ENCODE measurements at regions not wholly inside any gene's neighbourhood (a gene's known extent, or its start where the extent isn't known, plus 50 kb on each side); places are given as distances from the start of the nearest gene placed in this dataset.

DNA sequence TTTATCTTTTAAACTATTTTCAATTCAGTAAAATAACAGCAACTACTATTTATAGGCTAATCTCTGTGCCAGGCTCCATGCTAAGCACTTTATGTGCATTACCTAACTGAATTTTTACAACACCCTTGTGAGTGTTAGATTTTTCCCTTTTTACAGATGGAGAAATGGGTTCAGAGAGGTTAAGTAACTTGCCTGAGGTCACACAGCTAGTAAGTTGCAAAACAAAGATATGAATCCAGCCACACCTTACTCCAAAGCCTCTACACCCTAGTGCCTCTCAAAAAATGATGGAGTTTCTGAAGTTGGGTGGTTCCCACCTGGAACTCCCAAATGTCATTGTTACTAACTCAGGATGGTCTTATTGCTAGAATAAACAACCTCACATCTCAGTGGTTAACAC is 60.8 kb downstream of the RHOB start:
- Histone ChIP-seq H4K20me1 (replicated peaks in 1 of 2; ENCODE audit: control insufficient read depth in 1 of 2, insufficient read depth in 2 of 2, low read length in 2 of 2) (no peaks in the 10 kb centered on the region), H3K79me1 (ENCODE audit: low read depth, low read length) (no peaks in the 10 kb centered on the region), H4K8ac (ENCODE audit: extremely low read depth, insufficient read depth, low read length) (no peak overlapping the region), H2BK12ac (ENCODE audit: low read depth, low read length) (no peak overlapping the region), H3K4me1 (replicated peaks in 1 of 4; ENCODE audit: control insufficient read depth in 3 of 4, insufficient read depth in 4 of 4, low read length in 3 of 4) (no peaks in the 10 kb centered on the region), H3K23ac (ENCODE audit: insufficient read length) (no peak overlapping the region), H4K91ac (replicated peaks; ENCODE audit: insufficient read length, low read length) (no peak overlapping the region), H2BK5ac (ENCODE audit: low read depth, low read length) (no peak overlapping the region), H4K5ac (ENCODE audit: insufficient read length, low read depth, low read length) (no peak overlapping the region), H3K4ac (replicated peaks; ENCODE audit: insufficient read length, low read depth, low read length) (no peak overlapping the region), H2AFZ (ENCODE audit: low read length) (no peak overlapping the region), H3K4me2 (ENCODE audit: insufficient read depth in 1 of 2, low read depth in 2 of 2, low read length in 2 of 2) (no peak overlapping the region), H3K18ac (ENCODE audit: extremely low read depth, low read length) (no peak overlapping the region), H3K56ac (replicated peaks; ENCODE audit: insufficient read length, low read depth, low read length) (no peak overlapping the region), H3K14ac (ENCODE audit: insufficient read length) (no peak overlapping the region), H2AK5ac (ENCODE audit: low read depth, low read length) (no peak overlapping the region), H3K23me2 (ENCODE audit: low read depth, low read length) (no peaks in the 10 kb centered on the region), H3K79me2 (ENCODE audit: control insufficient read depth in 1 of 2, insufficient read depth in 2 of 2, low read length in 2 of 2) (no peaks in the 10 kb centered on the region), H2BK120ac (replicated peaks; ENCODE audit: low read depth, low read length) (no peak overlapping the region), H3K36me3 (ENCODE audit: control insufficient read depth in 2 of 4, insufficient read depth in 4 of 4, low read length in 3 of 4) (no peaks in the 10 kb centered on the region), H3K4me3 (ENCODE audit: extremely low read depth in 1 of 4, insufficient read depth in 2 of 4, low read depth in 3 of 4, low read length in 4 of 4) (no peak overlapping the region), H2BK15ac (ENCODE audit: low read length) (no peak overlapping the region), H2BK20ac (ENCODE audit: low read length) (no peak overlapping the region), H3K9ac (replicated peaks in 1 of 4; ENCODE audit: extremely low read depth in 1 of 4, low read depth in 3 of 4, low read length in 3 of 4) (no peak overlapping the region), H3K27ac (ENCODE audit: low read depth, low read length) (no peak overlapping the region), H3K9me3 (ENCODE audit: insufficient read depth in 2 of 2, low read depth in 1 of 2, low read length in 1 of 2) (no peaks in the 10 kb centered on the region), H3K27me3 (replicated peaks in 1 of 4; ENCODE audit: control insufficient read depth in 3 of 4, extremely low read depth in 1 of 4, insufficient read depth in 3 of 4, low read length in 3 of 4) (no peaks in the 10 kb centered on the region)
- FAIRE-seq (no peak), DNase-seq (ENCODE audit: low read depth in 1 of 2, low spot score in 2 of 2) (no peak)
- CTCF ChIA-PET (ENCODE audit: partially characterized antibody): interaction anchor here (0.7 to 2.7 kb wide), 2 partner anchors 18 to 360 kb away, joined by 4 to 9 read pairs; no protein-coding TSS in a partner anchor
- TF ChIP-seq, protein P1, sequence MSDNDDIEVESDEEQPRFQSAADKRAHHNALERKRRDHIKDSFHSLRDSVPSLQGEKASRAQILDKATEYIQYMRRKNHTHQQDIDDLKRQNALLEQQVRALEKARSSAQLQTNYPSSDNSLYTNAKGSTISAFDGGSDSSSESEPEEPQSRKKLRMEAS (IDR thresholded peaks at IDR 0.05): no peak
- TF ChIP-seq PHF8 (conservative IDR thresholded peaks at IDR 0.05; ENCODE audit: low read depth, low read length) (no peak), SP4 (IDR thresholded peaks at IDR 0.05; ENCODE audit: low read length) (no peak), KDM1A (IDR thresholded peaks at IDR 0.05; ENCODE audit: borderline replicate concordance, low read length) (peak; percentile 78), SUZ12 (IDR thresholded peaks at IDR 0.05; ENCODE audit: low read length) (no peak), CTBP2 (IDR thresholded peaks at IDR 0.05; ENCODE audit: borderline replicate concordance, insufficient read depth, insufficient read length, low read length) (no peak), HDAC2 (IDR thresholded peaks at IDR 0.05; ENCODE audit: borderline replicate concordance in 1 of 2, low read depth in 2 of 2, low read length in 2 of 2) (no peak), YY1 (IDR thresholded peaks at IDR 0.05; ENCODE audit: low read depth, low read length) (no peak)
- POLR2A ChIA-PET (ENCODE audit: partially characterized antibody): interaction anchor here (0.6 to 4.4 kb wide), 2 partner anchors 61 to 144 kb away, joined by 4 to 17 read pairs; partner anchors contain the start of gene RHOB
